Neural cell (in vitro differentiated cells): ENCODE measurements at regions not wholly inside any gene's neighbourhood (a gene's known extent, or its start where the extent isn't known, plus 50 kb on each side); places are given as distances from the start of the nearest gene placed in this dataset.

ENCODE experiments used
- H2AFZ ChIP-seq: fragments of 200-600, 300-800 bp; sonication (generic), shearing (Covaris generic); 2 replicates; pipeline ENCODE4 v1.6.0; 2014; ENCODE audit warnings: low read depth, mild to moderate bottlenecking, antibody characterized with exemption, low read length, moderate library complexity
- H3F3A ChIP-seq: fragments of 200-600 bp; shearing (Covaris generic); 2 replicates; pipeline ENCODE4 v1.6.1; 2016; ENCODE audit warnings: mild to moderate bottlenecking, moderate library complexity, mixed read lengths, antibody characterized with exemption, low read length; ENCODE audit not compliant: insufficient read depth, poor library complexity, severe bottlenecking
- H3K27ac ChIP-seq: fragments of 200-600, 300-800 bp; sonication (generic), shearing (Covaris generic); 2 replicates; pipeline ENCODE4 v1.5.1; 2014; ENCODE audit warnings: mild to moderate bottlenecking, low read length, moderate library complexity
- H3K27me3 ChIP-seq: fragments of 300-800, 200-600 bp; sonication (generic), shearing (Covaris generic); 2 replicates; pipeline ENCODE4 v1.6.0; 2014; ENCODE audit warnings: mild to moderate bottlenecking, low read depth, low read length, moderate library complexity; ENCODE audit not compliant: insufficient read depth
- H3K36me3 ChIP-seq: fragments of 300-800, 200-600 bp; sonication (generic), shearing (Covaris generic); 2 replicates; pipeline ENCODE4 v1.5.1; 2014; ENCODE audit warnings: mild to moderate bottlenecking, antibody characterized with exemption, low read length, moderate library complexity; ENCODE audit not compliant: insufficient read depth
- H3K4me2 ChIP-seq: fragments of 300-800, 200-600 bp; sonication (generic), shearing (Covaris generic); 2 replicates; pipeline ENCODE4 v1.6.0; 2014; ENCODE audit warnings: mild to moderate bottlenecking, low read length
- H3K4me3 ChIP-seq: fragments of 300-800, 200-600 bp; sonication (generic), shearing (Covaris generic); 2 replicates; pipeline ENCODE4 v1.5.1; 2014; ENCODE audit warnings: mild to moderate bottlenecking, low read length, moderate library complexity
- H3K79me2 ChIP-seq: fragments of 200-600 bp; shearing (Covaris generic); replicated peaks from 2 replicates; pipeline ENCODE4 v1.6.0; 2014; ENCODE audit warnings: mild to moderate bottlenecking, low read length, moderate library complexity; ENCODE audit not compliant: insufficient read depth
- H3K9ac ChIP-seq: fragments of 300-800, 200-600 bp; sonication (generic), shearing (Covaris generic); 2 replicates; pipeline ENCODE4 v1.6.1; 2016; ENCODE audit warnings: mild to moderate bottlenecking, low read length, mixed read lengths
- H3K9me2 ChIP-seq: fragments of 200-600 bp; shearing (Covaris generic); 2 replicates; pipeline ENCODE4 v1.6.1; 2016; ENCODE audit warnings: mild to moderate bottlenecking, low read length, mixed read lengths; ENCODE audit not compliant: insufficient read depth
- H3K9me3 ChIP-seq: fragments of 200-600, 300-800 bp; sonication (generic), shearing (Covaris generic); 2 replicates; pipeline ENCODE4 v1.6.1; 2016; ENCODE audit warnings: mild to moderate bottlenecking, mixed run types, low read length, moderate library complexity, mixed read lengths
- H4K20me1 ChIP-seq: fragments of 200-600 bp; shearing (Covaris generic); 2 replicates; pipeline ENCODE4 v1.6.1; 2016; ENCODE audit warnings: mild to moderate bottlenecking, mixed run types; ENCODE audit not compliant: insufficient read depth
- EP300 ChIP-seq: fragments of 450-650 bp; conservative IDR thresholded peaks from 2 replicates; pipeline ENCODE4 v1.6.1; 2014; ENCODE audit warnings: antibody characterized with exemption, mild to moderate bottlenecking, moderate library complexity; ENCODE audit not compliant: poor library complexity, severe bottlenecking
- EZH2 ChIP-seq: fragments of 200-600, 300-800 bp; shearing (Covaris generic), sonication (generic); IDR thresholded peaks from 2 replicates; pipeline ENCODE4 v1.6.1; 2014; ENCODE audit warnings: antibody characterized with exemption, low read length, borderline replicate concordance, mild to moderate bottlenecking; ENCODE audit not compliant: insufficient read depth, poor library complexity, severe bottlenecking
- MXI1 ChIP-seq: fragments of 450-650 bp; conservative IDR thresholded peaks from 2 replicates; pipeline ENCODE4 v1.6.1; 2014; ENCODE audit warnings: antibody characterized with exemption, mild to moderate bottlenecking; ENCODE audit not compliant: poor library complexity, severe bottlenecking
- POLR2AphosphoS5 ChIP-seq: IDR thresholded peaks from 2 replicates; pipeline ENCODE4 v1.6.1; 2012
- RAD21 ChIP-seq: fragments of 450-650 bp; conservative IDR thresholded peaks from 2 replicates; pipeline ENCODE4 v1.6.1; 2014; ENCODE audit warnings: antibody characterized with exemption, mild to moderate bottlenecking, moderate library complexity
- SMC3 ChIP-seq: fragments of 450-650 bp; conservative IDR thresholded peaks from 2 replicates; pipeline ENCODE4 v1.6.1; 2014; ENCODE audit warnings: antibody characterized with exemption, mild to moderate bottlenecking, moderate library complexity; ENCODE audit not compliant: poor library complexity
- TAF1 ChIP-seq: IDR thresholded peaks from 2 replicates; pipeline ENCODE4 v1.6.1; 2012; ENCODE audit warnings: low read depth
- TF ChIP-seq, protein P1 (sequence below): IDR thresholded peaks from 2 replicates; pipeline ENCODE4 v1.6.1; 2012; ENCODE audit warnings: borderline replicate concordance
- TF ChIP-seq, protein P2 (sequence below): fragments of 450-650 bp; IDR thresholded peaks from 2 replicates; pipeline ENCODE4 v1.5.1; 2014; ENCODE audit warnings: antibody characterized with exemption, mild to moderate bottlenecking, moderate library complexity; ENCODE audit not compliant: poor library complexity, severe bottlenecking

DNA sequence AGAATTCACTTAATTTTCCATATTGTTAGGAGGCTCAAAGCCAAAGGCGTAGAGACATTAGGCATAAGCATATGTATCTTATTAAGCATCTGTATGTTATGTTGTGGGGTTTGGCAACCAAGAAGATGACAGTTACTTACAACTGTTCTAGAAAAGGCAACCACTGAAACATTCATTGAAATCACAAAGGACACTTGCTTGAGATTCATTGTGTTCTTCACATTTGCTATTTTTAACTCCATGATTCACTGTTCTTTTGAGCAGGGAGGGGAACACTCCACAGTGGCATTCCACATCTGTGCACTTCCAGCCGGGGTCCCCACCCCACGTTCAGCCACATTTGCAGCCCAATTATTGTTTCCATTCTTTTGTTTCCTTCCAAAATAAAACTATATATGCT, 107.1 kb downstream of the PALM2AKAP2 start:
- no peaks in the 10 kb centered on the region for H3K9me2 ChIP-seq
- H3K36me3 ChIP-seq: no peaks in the 10 kb centered on the region
- no peak overlapping the region for H3K4me2 ChIP-seq
- H4K20me1 ChIP-seq: no peaks in the 10 kb centered on the region
- no peaks in the 10 kb centered on the region for H3K79me2 ChIP-seq
- no peaks in the 10 kb centered on the region for H3F3A ChIP-seq
- no peak for TF ChIP-seq EP300
- TF ChIP-seq POLR2AphosphoS5: no peak
- no peak for TF ChIP-seq EZH2
- no peak for TF ChIP-seq MXI1
- TF ChIP-seq, protein P1, sequence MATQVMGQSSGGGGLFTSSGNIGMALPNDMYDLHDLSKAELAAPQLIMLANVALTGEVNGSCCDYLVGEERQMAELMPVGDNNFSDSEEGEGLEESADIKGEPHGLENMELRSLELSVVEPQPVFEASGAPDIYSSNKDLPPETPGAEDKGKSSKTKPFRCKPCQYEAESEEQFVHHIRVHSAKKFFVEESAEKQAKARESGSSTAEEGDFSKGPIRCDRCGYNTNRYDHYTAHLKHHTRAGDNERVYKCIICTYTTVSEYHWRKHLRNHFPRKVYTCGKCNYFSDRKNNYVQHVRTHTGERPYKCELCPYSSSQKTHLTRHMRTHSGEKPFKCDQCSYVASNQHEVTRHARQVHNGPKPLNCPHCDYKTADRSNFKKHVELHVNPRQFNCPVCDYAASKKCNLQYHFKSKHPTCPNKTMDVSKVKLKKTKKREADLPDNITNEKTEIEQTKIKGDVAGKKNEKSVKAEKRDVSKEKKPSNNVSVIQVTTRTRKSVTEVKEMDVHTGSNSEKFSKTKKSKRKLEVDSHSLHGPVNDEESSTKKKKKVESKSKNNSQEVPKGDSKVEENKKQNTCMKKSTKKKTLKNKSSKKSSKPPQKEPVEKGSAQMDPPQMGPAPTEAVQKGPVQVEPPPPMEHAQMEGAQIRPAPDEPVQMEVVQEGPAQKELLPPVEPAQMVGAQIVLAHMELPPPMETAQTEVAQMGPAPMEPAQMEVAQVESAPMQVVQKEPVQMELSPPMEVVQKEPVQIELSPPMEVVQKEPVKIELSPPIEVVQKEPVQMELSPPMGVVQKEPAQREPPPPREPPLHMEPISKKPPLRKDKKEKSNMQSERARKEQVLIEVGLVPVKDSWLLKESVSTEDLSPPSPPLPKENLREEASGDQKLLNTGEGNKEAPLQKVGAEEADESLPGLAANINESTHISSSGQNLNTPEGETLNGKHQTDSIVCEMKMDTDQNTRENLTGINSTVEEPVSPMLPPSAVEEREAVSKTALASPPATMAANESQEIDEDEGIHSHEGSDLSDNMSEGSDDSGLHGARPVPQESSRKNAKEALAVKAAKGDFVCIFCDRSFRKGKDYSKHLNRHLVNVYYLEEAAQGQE: no peak
- TF ChIP-seq, protein P2, sequence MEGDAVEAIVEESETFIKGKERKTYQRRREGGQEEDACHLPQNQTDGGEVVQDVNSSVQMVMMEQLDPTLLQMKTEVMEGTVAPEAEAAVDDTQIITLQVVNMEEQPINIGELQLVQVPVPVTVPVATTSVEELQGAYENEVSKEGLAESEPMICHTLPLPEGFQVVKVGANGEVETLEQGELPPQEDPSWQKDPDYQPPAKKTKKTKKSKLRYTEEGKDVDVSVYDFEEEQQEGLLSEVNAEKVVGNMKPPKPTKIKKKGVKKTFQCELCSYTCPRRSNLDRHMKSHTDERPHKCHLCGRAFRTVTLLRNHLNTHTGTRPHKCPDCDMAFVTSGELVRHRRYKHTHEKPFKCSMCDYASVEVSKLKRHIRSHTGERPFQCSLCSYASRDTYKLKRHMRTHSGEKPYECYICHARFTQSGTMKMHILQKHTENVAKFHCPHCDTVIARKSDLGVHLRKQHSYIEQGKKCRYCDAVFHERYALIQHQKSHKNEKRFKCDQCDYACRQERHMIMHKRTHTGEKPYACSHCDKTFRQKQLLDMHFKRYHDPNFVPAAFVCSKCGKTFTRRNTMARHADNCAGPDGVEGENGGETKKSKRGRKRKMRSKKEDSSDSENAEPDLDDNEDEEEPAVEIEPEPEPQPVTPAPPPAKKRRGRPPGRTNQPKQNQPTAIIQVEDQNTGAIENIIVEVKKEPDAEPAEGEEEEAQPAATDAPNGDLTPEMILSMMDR: no peak
- TF ChIP-seq SMC3: no peak
- TF ChIP-seq RAD21: no peak
- no peak for TF ChIP-seq TAF1
- H3K27me3 ChIP-seq: no peaks in the 10 kb centered on the region
- no peak overlapping the region for H3K27ac ChIP-seq
- H3K4me3 ChIP-seq: no peak overlapping the region
- no peaks in the 10 kb centered on the region for H3K9me3 ChIP-seq
- no peak overlapping the region for H3K9ac ChIP-seq
- H2AFZ ChIP-seq: no peak overlapping the region

DNA sequence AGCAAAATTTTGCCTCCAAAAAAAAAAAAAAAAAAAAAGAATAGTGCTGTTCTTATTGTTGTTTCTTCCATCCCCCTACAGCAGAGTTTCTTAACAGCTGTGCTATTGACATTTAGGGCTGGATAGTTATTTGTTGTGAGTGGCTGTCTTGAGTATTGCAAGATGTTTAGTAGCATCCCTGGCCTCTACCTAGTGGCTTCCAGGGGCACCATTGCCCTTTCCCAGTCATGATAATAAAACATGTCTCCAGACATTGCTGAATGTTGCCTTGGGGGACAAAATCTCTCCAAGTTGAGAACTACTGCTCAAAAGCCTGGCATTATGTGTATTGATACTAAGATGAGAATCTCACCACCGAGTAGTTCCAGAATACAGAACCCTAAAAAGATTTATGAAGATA, 108.7 kb downstream of the PALM2AKAP2 start:
- no peak overlapping the region for H3K4me3 ChIP-seq
- no peak for TF ChIP-seq TAF1
- no peak for TF ChIP-seq MXI1
- TF ChIP-seq EZH2: no peak
- TF ChIP-seq, protein P2: no peak
- TF ChIP-seq SMC3: no peak
- TF ChIP-seq RAD21: no peak
- no peak for TF ChIP-seq POLR2AphosphoS5
- TF ChIP-seq EP300: no peak
- TF ChIP-seq, protein P1: no peak
- no peaks in the 10 kb centered on the region for H3K79me2 ChIP-seq
- no peaks in the 10 kb centered on the region for H3F3A ChIP-seq
- no peaks in the 10 kb centered on the region for H3K27me3 ChIP-seq
- H3K9me2 ChIP-seq: no peaks in the 10 kb centered on the region
- no peaks in the 10 kb centered on the region for H4K20me1 ChIP-seq
- H3K4me2 ChIP-seq: no peak overlapping the region
- no peak overlapping the region for H3K9ac ChIP-seq
- no peaks in the 10 kb centered on the region for H3K9me3 ChIP-seq
- no peak overlapping the region for H3K27ac ChIP-seq
- H3K36me3 ChIP-seq: no peaks in the 10 kb centered on the region
- H2AFZ ChIP-seq: no peak overlapping the region
